HEK293T (cell line): ENCODE measurements at regions not wholly inside any gene's neighbourhood (a gene's known extent, or its start where the extent isn't known, plus 50 kb on each side); places are given as distances from the start of the nearest gene placed in this dataset.

ENCODE experiments used
- FOXA1 ChIP-seq: fragments of 450-650 bp; IDR thresholded peaks from 2 replicates; pipeline ENCODE4 v1.6.1; 2016; ENCODE audit warnings: mild to moderate bottlenecking
- FOXK2 ChIP-seq: fragments of 450-650 bp; IDR thresholded peaks from 2 replicates; pipeline ENCODE4 v1.6.1; 2016; ENCODE audit warnings: mild to moderate bottlenecking
- NFRKB ChIP-seq: fragments of 450-650 bp; IDR thresholded peaks from 2 replicates; pipeline ENCODE4 v1.6.1; 2016; ENCODE audit warnings: mild to moderate bottlenecking, moderate library complexity
- SP1 ChIP-seq: fragments of 450-650 bp; IDR thresholded peaks from 2 replicates; pipeline ENCODE4 v1.6.1; 2017
- SUZ12 ChIP-seq: fragments of 450-650 bp; IDR thresholded peaks from 2 replicates; pipeline ENCODE4 v1.6.1; 2016; ENCODE audit warnings: mild to moderate bottlenecking
- TARDBP ChIP-seq: fragments of 450-650 bp; IDR thresholded peaks from 2 replicates; pipeline ENCODE4 v1.6.1; 2016
- TF ChIP-seq, protein P1 (sequence below): fragments of 450-650 bp; IDR thresholded peaks from 2 replicates; pipeline ENCODE4 v1.6.1; 2016

DNA sequence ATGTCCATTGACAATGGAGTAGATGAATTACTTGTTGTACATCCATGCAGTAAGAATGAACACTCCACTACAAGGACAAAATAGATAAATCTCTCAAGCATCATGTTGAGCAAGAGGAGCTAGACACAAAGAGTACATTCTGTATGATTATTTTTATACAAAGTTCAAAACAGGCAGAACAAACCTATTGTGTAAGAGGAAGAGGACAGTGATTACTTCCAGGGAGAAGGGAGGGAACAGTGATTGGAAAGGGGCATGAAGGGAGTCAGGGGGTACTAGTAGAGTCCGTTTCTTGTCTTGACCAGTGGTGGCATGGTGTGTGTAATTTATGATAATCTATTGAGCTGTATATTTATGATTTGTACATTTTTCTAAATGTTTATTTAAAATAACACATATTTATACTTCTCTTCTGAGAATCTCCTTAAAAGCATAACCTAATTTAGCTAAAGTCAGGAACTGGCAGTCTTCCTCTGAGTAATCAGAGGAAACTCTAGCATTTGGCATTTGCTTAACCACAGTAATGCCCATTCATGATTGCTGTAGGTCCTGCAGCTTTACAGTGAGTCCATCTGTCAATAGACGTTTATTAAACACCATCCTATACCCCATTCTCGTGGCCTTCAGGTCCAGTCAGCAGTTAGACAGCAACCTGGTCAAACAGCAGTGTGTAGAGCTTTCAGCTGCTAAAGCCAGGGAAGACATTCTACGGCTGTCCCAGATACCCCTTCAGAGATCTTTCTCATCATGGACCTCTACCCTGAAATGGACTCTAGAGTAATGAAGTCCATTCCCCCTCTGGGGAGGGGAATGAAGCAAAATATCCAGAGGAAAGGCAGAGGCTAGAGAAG is 114.1 kb upstream of the GALNT2 start:
- TF ChIP-seq SUZ12, result no peak
- TF ChIP-seq, protein P1, sequence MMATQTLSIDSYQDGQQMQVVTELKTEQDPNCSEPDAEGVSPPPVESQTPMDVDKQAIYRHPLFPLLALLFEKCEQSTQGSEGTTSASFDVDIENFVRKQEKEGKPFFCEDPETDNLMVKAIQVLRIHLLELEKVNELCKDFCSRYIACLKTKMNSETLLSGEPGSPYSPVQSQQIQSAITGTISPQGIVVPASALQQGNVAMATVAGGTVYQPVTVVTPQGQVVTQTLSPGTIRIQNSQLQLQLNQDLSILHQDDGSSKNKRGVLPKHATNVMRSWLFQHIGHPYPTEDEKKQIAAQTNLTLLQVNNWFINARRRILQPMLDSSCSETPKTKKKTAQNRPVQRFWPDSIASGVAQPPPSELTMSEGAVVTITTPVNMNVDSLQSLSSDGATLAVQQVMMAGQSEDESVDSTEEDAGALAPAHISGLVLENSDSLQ, result no peak
- TF ChIP-seq TARDBP, result no peak
- TF ChIP-seq FOXA1, result no peak
- TF ChIP-seq FOXK2, result no peak
- TF ChIP-seq SP1, result no peak
- TF ChIP-seq NFRKB, result no peak
